Aorta (tissue), 5 donors: ENCODE measurements at regions not wholly inside any gene's neighbourhood (a gene's known extent, or its start where the extent isn't known, plus 50 kb on each side); places are given as distances from the start of the nearest gene placed in this dataset.

Experiments
- ATAC-seq: fragments of 200-7000 bp; cut with Tn5 transposase; one replicate; pipeline ENCODE4 v1.9.1; 2022; ENCODE audit warnings: moderate library complexity; ENCODE audit not compliant: low FRiP score
- DNase-seq, 2 donors: peaks; one replicate each; pipeline ENCODE4 v3.0.0-alpha.2; 2020
- H3K27ac ChIP-seq, 2 donors: one replicate each; pipeline ENCODE4 v1.5.1; 2013; ENCODE audit warnings: low read length in 2 of 2, mild to moderate bottlenecking in 2 of 2, moderate library complexity in 2 of 2, control low read depth in 1 of 2, inconsistent platforms in 1 of 2, low read depth in 1 of 2
- H3K27me3 ChIP-seq, 2 donors: one replicate each; pipeline ENCODE4 v1.6.1; 2013; ENCODE audit warnings: control low read depth in 1 of 2, low read length in 1 of 2, mild to moderate bottlenecking in 1 of 2, moderate library complexity in 1 of 2; ENCODE audit not compliant: insufficient read depth in 2 of 2, control insufficient read depth in 1 of 2
- H3K36me3 ChIP-seq, 2 donors: one replicate each; pipeline ENCODE4 v1.6.1; 2013; ENCODE audit warnings: control low read depth in 1 of 2, low read length in 1 of 2, mild to moderate bottlenecking in 1 of 2; ENCODE audit not compliant: insufficient read depth in 2 of 2, control insufficient read depth in 1 of 2
- H3K4me1 ChIP-seq, 2 donors: one replicate each; pipeline ENCODE4 v1.6.1; 2013; ENCODE audit warnings: low read length in 2 of 2, control low read depth in 1 of 2, mild to moderate bottlenecking in 1 of 2, moderate library complexity in 1 of 2; ENCODE audit not compliant: insufficient read depth in 2 of 2, control insufficient read depth in 1 of 2
- H3K4me3 ChIP-seq, 2 donors: one replicate each; pipeline ENCODE4 v1.5.1; 2013; ENCODE audit warnings: low read length in 2 of 2, control low read depth in 1 of 2, mild to moderate bottlenecking in 1 of 2
- H3K9me3 ChIP-seq: one replicate; pipeline ENCODE4 v1.6.1; 2013; ENCODE audit warnings: mild to moderate bottlenecking, low read length; ENCODE audit not compliant: control insufficient read depth
- WGBS, 2 donors: extraction: QIAGEN DNeasy Blood & Tissue Kit; methylation state at CpG; one replicate each; pipeline ENCODE4 v1.1.7; 2013; 5-methylcytosine and 5-hydroxymethylcytosine counted together
- intact Hi-C, 2 donors: fragments of 100-400 bp; cut with DNase I; formaldehyde crosslinking; loops; one replicate each; pipeline versions ENCODE4 v1.14.2 to v1.15.0; 2022
- donor health status: healthy with polysubstance abuse.
- donor health status: Bipolar disorder and iron deficiency.
- donor health status: DM: no; HTN: no; CAD: no.
- donor health status: DM: no; HTN: no; CAD: no.
- donor health status: DM: yes; HTN: yes; CAD: no.

GRCh38 chr1:221078260-221078965 is 199.2 kb downstream of the HLX start:
- 0 to 8% methylated on average over 1 of the region's 1 CpG for WGBS, 2 donors
- Histone ChIP-seq H3K27ac (no peak overlapping the region), H3K4me1 (peaks cover 0 to 6% of the 10 kb centered on the region in 2 donors), H3K36me3 (no peaks in the 10 kb centered on the region), H3K4me3 (no peak overlapping the region), H3K9me3 (no peaks in the 10 kb centered on the region), H3K27me3 (no peaks in the 10 kb centered on the region)
- intact Hi-C loops, result no loop called here
- no peak for DNase-seq
- ATAC-seq, result no peak

- no peaks in the 10 kb centered on the region for H3K9me3 ChIP-seq
- DNase-seq, result no peak
These were observed 204.7 kb downstream of the HLX start for GRCh38 chr1:221083902-221084301.

GRCh38 chr1:221084681-221085080 is 205.4 kb downstream of the HLX start:
- DNase-seq, result no peak
- H3K27ac ChIP-seq, result no peak overlapping the region
- ATAC-seq, result no peak
- no peaks in the 10 kb centered on the region for H3K9me3 ChIP-seq
- 90 to 93% methylated on average over 4 of the region's 4 CpGs for WGBS, 2 donors
- H3K36me3 ChIP-seq, result no peaks in the 10 kb centered on the region
- H3K4me1 ChIP-seq, result no peaks in the 10 kb centered on the region
- intact Hi-C loops, result no loop called here
- H3K4me3 ChIP-seq, result no peak overlapping the region
- no peaks in the 10 kb centered on the region for H3K27me3 ChIP-seq

More at GRCh38 chr1:221083902-221084301, 204.7 kb downstream of the HLX start:
- ATAC-seq, result no peak
- H3K27me3 ChIP-seq, result no peaks in the 10 kb centered on the region
- no peak overlapping the region for H3K4me3 ChIP-seq
- no peaks in the 10 kb centered on the region for H3K4me1 ChIP-seq
- no peak overlapping the region for H3K27ac ChIP-seq
- WGBS, 2 donors, result 90 to 94% methylated on average over 1 of the region's 1 CpG
- no peaks in the 10 kb centered on the region for H3K36me3 ChIP-seq
- intact Hi-C loops, result no loop called here

- no peaks in the 10 kb centered on the region for H3K27me3 ChIP-seq
- no peak for DNase-seq
- intact Hi-C loops, result no loop called here
- ATAC-seq, result no peak
- WGBS, 2 donors, result 42 to 53% methylated on average over 2 of the region's 2 CpGs
- no peak overlapping the region for H3K27ac ChIP-seq
- H3K9me3 ChIP-seq, result no peaks in the 10 kb centered on the region
- no peak overlapping the region for H3K4me3 ChIP-seq
- no peaks in the 10 kb centered on the region for H3K4me1 ChIP-seq
- H3K36me3 ChIP-seq, result no peaks in the 10 kb centered on the region
These were observed 206.6 kb downstream of the HLX start for GRCh38 chr1:221085701-221086375.

GRCh38 chr1:221087919-221088318 is 208.7 kb downstream of the HLX start:
- DNase-seq (no peak), ATAC-seq (no peak)
- intact Hi-C loops, result no loop called here
- no peaks in the 10 kb centered on the region for H3K9me3 ChIP-seq
- H3K36me3 ChIP-seq, result no peaks in the 10 kb centered on the region
- H3K27ac ChIP-seq, result no peak overlapping the region
- H3K27me3 ChIP-seq, result no peaks in the 10 kb centered on the region
- 86 to 97% methylated on average over 2 of the region's 2 CpGs for WGBS, 2 donors
- H3K4me3 ChIP-seq, result no peak overlapping the region
- no peaks in the 10 kb centered on the region for H3K4me1 ChIP-seq

- DNase-seq (no peak), ATAC-seq (no peak)
- Histone ChIP-seq H3K36me3 (no peaks in the 10 kb centered on the region), H3K27ac (no peak overlapping the region), H3K9me3 (no peaks in the 10 kb centered on the region), H3K4me1 (no peaks in the 10 kb centered on the region), H3K4me3 (no peak overlapping the region), H3K27me3 (no peaks in the 10 kb centered on the region)
- WGBS, 2 donors, result 62 to 70% methylated on average over 3 of the region's 3 CpGs
- intact Hi-C loops, result no loop called here
These were observed 210.0 kb downstream of the HLX start for GRCh38 chr1:221089273-221089672.

GRCh38 chr1:221089803-221090202 is 210.6 kb downstream of the HLX start:
- intact Hi-C loops, result no loop called here
- H3K9me3 ChIP-seq, result no peaks in the 10 kb centered on the region
- H3K27ac ChIP-seq, result no peak overlapping the region
- ATAC-seq (no peak), DNase-seq (no peak)
- H3K4me3 ChIP-seq, result no peak overlapping the region
- H3K4me1 ChIP-seq, result no peaks in the 10 kb centered on the region
- H3K36me3 ChIP-seq, result no peaks in the 10 kb centered on the region
- 47 to 71% methylated on average over 1 of the region's 1 CpG for WGBS, 2 donors
- no peaks in the 10 kb centered on the region for H3K27me3 ChIP-seq

- H3K4me3 ChIP-seq, result no peak overlapping the region
- H3K27ac ChIP-seq, result no peak overlapping the region
- no peaks in the 10 kb centered on the region for H3K27me3 ChIP-seq
- no peaks in the 10 kb centered on the region for H3K4me1 ChIP-seq
- intact Hi-C loops, result no loop called here
- peaks cover 2% of the 10 kb centered on the region for H3K9me3 ChIP-seq
- H3K36me3 ChIP-seq, result no peaks in the 10 kb centered on the region
- ATAC-seq (no peak), DNase-seq (no peak)
- WGBS, 2 donors, result 45 to 58% methylated on average over 5 of the region's 5 CpGs
These were observed 214.9 kb downstream of the HLX start for GRCh38 chr1:221093903-221094791.
